Spleen (tissue), 11 donors: ENCODE measurements at regions not wholly inside any gene's neighbourhood (a gene's known extent, or its start where the extent isn't known, plus 50 kb on each side); places are given as distances from the start of the nearest gene placed in this dataset.

Source experiments
- DNase-seq: peaks from one replicate; pipeline ENCODE4 v3.0.0-alpha.2; 2020
- H3K27ac ChIP-seq, 8 donors: fragments of 200-600 bp; sonication (generic) in 7 of 8; 1 replicate in 4 of 8; 2 replicates in 4 of 8; pipeline versions ENCODE4 v1.5.0 to v1.8.0; 2016 to 2021; ENCODE audit warnings: inconsistent platforms in 4 of 8, mild to moderate bottlenecking in 4 of 8, moderate library complexity in 1 of 8
- H3K27me3 ChIP-seq, 7 donors: fragments of 200-600 bp; sonication (generic) in 6 of 7; replicated peaks in 1 of 7; 1 replicate in 4 of 7; 2 replicates in 3 of 7; pipeline versions ENCODE4 v1.5.0 to v1.8.0; 2016 to 2021; ENCODE audit warnings: inconsistent platforms in 3 of 7, mild to moderate bottlenecking in 1 of 7
- H3K36me3 ChIP-seq, 6 donors: fragments of 200-600 bp; sonication (generic) in 5 of 6; 1 replicate in 4 of 6; 2 replicates in 2 of 6; pipeline versions ENCODE4 v1.5.0 to v1.8.0; 2016 to 2021; ENCODE audit warnings: inconsistent platforms in 2 of 6
- H3K4me1 ChIP-seq, 6 donors: fragments of 200-600 bp; sonication (generic) in 5 of 6; 1 replicate in 3 of 6; 2 replicates in 3 of 6; pipeline versions ENCODE4 v1.5.0 to v1.8.0; 2016 to 2021; ENCODE audit warnings: inconsistent platforms in 3 of 6
- H3K4me3 ChIP-seq, 8 donors: fragments of 200-600 bp; sonication (generic) in 7 of 8; 1 replicate in 4 of 8; 2 replicates in 4 of 8; pipeline versions ENCODE4 v1.5.0 to v1.8.0; 2016 to 2021; ENCODE audit warnings: inconsistent platforms in 4 of 8, mild to moderate bottlenecking in 4 of 8, moderate library complexity in 2 of 8
- H3K9me3 ChIP-seq, 8 donors: fragments of 200-600 bp; sonication (generic) in 7 of 8; 1 replicate in 4 of 8; 2 replicates in 4 of 8; pipeline versions ENCODE4 v1.5.0 to v1.8.0; 2016 to 2021; ENCODE audit warnings: inconsistent platforms in 4 of 8
- POLR2A ChIP-seq, 3 donors: fragments of 450-650 bp; IDR thresholded peaks; one replicate each; pipeline ENCODE4 v1.5.1; 2017; ENCODE audit warnings: antibody characterized with exemption in 3 of 3, mild to moderate bottlenecking in 1 of 3
- POLR2AphosphoS5 ChIP-seq, 3 donors: sonication (generic); formaldehyde crosslinking; IDR thresholded peaks; one replicate each; pipeline ENCODE4 v1.5.1; 2017; ENCODE audit warnings: antibody characterized with exemption in 3 of 3
- WGBS, 5 donors: extraction: QIAGEN DNeasy Blood & Tissue Kit in 3 of 5; methylation state at CpG; one replicate each; pipeline versions ENCODE4 v1.1.5 to v1.1.7; 2013 to 2018; 5-methylcytosine and 5-hydroxymethylcytosine counted together
- intact Hi-C: fragments of 100-400 bp; cut with DNase I; formaldehyde crosslinking; loops from one replicate; pipeline ENCODE4 v1.15.0; 2023; ENCODE audit warnings: low total_unique reads
- TF ChIP-seq, protein P1 (sequence below), 11 experiments: fragments of 200-600 bp in 7 of 11; fragments of 450-650 bp in 4 of 11; sonication (generic) in 4 of 11; IDR thresholded peaks in 8 of 11; conservative IDR thresholded peaks in 3 of 11; 1 replicate in 7 of 11; 2 replicates in 4 of 11; pipeline versions ENCODE4 v1.4.0 to v1.8.0; 2016 to 2021; ENCODE audit warnings: antibody characterized with exemption in 11 of 11, inconsistent platforms in 4 of 11, mild to moderate bottlenecking in 1 of 11
- donor health status: healthy with polysubstance abuse.
- donor health status: DM: no; HTN: no; CAD: no; lungs with moderate emphysema.
- donor health status: DM: no; HTN: no; CAD: no.
- donor health status: Bipolar disorder and iron deficiency.
- donor health status: healthy.
- donor health status: DM: no; HTN: no; CAD: no.
- donor health status: DM: yes; HTN: yes; CAD: no.

DNA sequence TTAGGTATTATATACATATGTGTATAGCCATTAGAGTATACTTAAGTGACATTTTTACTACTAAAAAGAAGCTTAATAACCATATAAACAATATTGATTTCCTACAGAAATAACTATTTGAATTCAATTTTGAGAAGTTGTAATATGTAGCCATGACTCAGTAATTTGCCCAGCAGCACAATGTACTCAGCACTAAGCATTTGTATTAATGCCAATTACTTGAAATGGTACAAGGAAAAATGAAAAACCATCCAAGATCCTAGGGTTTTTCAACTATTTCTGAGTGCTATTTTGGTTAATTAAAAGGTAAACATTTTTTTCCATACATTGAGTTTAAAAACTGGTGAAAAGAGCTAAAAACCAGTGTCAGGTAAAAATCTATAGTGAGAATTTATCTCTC is 324.0 kb downstream of the KCNJ3 start:
- no peak overlapping the region for H3K4me3 ChIP-seq
- no peak for DNase-seq
- TF ChIP-seq POLR2A (IDR thresholded peaks at IDR 0.05) (no peak), POLR2AphosphoS5 (IDR thresholded peaks at IDR 0.05) (no peak)
- TF ChIP-seq, protein P1, sequence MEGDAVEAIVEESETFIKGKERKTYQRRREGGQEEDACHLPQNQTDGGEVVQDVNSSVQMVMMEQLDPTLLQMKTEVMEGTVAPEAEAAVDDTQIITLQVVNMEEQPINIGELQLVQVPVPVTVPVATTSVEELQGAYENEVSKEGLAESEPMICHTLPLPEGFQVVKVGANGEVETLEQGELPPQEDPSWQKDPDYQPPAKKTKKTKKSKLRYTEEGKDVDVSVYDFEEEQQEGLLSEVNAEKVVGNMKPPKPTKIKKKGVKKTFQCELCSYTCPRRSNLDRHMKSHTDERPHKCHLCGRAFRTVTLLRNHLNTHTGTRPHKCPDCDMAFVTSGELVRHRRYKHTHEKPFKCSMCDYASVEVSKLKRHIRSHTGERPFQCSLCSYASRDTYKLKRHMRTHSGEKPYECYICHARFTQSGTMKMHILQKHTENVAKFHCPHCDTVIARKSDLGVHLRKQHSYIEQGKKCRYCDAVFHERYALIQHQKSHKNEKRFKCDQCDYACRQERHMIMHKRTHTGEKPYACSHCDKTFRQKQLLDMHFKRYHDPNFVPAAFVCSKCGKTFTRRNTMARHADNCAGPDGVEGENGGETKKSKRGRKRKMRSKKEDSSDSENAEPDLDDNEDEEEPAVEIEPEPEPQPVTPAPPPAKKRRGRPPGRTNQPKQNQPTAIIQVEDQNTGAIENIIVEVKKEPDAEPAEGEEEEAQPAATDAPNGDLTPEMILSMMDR (IDR thresholded peaks at IDR 0.05 in 8 of 11, conservative IDR thresholded peaks at IDR 0.05 in 3 of 11): no peak
- H3K9me3 ChIP-seq: no peaks in the 10 kb centered on the region
- no peaks in the 10 kb centered on the region for H3K27me3 ChIP-seq
- no peaks in the 10 kb centered on the region for H3K4me1 ChIP-seq
- intact Hi-C loops: no loop called here
- H3K36me3 ChIP-seq: no peaks in the 10 kb centered on the region
- H3K27ac ChIP-seq: no peak overlapping the region

DNA sequence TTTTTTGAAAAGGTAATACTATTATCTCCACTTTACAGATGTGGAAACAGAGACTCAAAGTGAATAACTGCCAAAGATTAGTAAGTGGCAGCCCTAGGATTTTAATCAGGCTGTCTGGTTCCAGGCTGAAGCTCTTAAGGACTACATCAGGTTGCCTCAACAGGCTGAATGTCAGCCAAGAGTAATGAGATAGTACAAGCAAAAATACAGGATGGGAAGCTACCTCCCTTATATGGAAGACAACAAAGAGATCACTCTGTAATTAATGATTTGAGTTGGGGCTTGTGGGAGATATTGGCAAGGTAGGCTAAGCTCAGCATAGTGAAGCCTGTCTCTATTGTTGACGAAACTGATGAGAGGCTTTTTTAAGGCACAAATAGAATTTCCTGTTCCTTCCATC is 323.1 kb downstream of the KCNJ3 start:
- Histone ChIP-seq H3K27me3 (no peaks in the 10 kb centered on the region), H3K27ac (no peak overlapping the region), H3K9me3 (no peaks in the 10 kb centered on the region), H3K4me1 (no peaks in the 10 kb centered on the region), H3K4me3 (no peak overlapping the region), H3K36me3 (no peaks in the 10 kb centered on the region)
- intact Hi-C loops: no loop called here
- TF ChIP-seq POLR2A (IDR thresholded peaks at IDR 0.05) (no peak), POLR2AphosphoS5 (IDR thresholded peaks at IDR 0.05) (no peak)
- TF ChIP-seq, protein P1 (IDR thresholded peaks at IDR 0.05 in 8 of 11, conservative IDR thresholded peaks at IDR 0.05 in 3 of 11): no peak
- 75 to 87% (median 85%) methylated on average over 1 of the region's 1 CpG for WGBS, 5 donors
- DNase-seq: no peak

DNA sequence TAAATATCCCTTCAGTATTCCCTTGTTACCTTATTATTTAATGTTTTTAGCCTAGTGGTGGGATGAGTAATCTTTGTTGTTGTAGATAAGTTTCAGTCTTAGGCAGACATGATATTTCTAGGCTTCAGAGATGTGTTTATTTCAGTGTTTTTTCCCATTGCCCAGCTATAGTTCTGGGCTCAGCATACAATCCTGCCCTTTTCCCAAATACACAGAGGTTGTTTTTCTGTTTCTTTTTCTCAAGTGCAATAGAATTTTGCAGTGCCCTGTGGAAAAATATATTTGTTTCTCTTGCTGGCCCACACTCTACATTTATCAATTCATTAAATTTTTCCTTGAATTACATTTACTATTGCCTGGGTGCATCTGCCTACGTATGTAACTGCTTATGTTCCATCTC is 321.8 kb downstream of the KCNJ3 start:
- intact Hi-C loops: no loop called here
- no peaks in the 10 kb centered on the region for H3K9me3 ChIP-seq
- H3K27ac ChIP-seq: no peak overlapping the region
- TF ChIP-seq POLR2A (IDR thresholded peaks at IDR 0.05): no peak
- TF ChIP-seq, protein P1 (IDR thresholded peaks at IDR 0.05 in 8 of 11, conservative IDR thresholded peaks at IDR 0.05 in 3 of 11): no peak
- no peaks in the 10 kb centered on the region for H3K36me3 ChIP-seq
- H3K4me3 ChIP-seq: no peak overlapping the region
- WGBS, 5 donors: 57 to 86% (median 71%) methylated on average over 1 of the region's 1 CpG
- no peaks in the 10 kb centered on the region for H3K27me3 ChIP-seq
- no peaks in the 10 kb centered on the region for H3K4me1 ChIP-seq
- no peak for DNase-seq

DNA sequence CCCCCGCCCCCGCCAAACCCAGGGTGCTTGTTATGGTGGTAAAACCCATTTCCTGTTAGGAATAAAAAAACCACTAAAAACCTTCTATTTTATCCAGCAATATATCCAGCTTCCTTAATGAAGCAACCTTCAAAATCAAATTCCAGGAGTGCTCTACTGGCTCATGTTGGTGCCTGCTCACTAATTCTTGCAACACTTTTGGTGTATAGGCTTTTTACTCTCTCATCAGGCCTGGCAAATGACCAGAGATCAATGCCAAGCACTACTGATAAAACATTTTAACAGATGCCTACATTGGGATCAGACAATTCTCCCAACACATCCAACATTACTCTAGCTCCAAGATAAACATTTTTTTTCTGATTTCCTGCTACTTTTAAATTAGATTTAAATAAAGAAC is 312.4 kb downstream of the KCNJ3 start:
- WGBS, 5 donors: 69 to 80% (median 74%) methylated on average over 2 of the region's 2 CpGs

More for the DNA sequence above, 312.4 kb downstream of the KCNJ3 start:
- H3K4me3 ChIP-seq: no peak overlapping the region
- no peaks in the 10 kb centered on the region for H3K36me3 ChIP-seq
- no peak for DNase-seq
- peaks cover 0 to 23% (median 5%) of the 10 kb centered on the region in 8 donors for H3K9me3 ChIP-seq
- H3K27ac ChIP-seq: no peak overlapping the region
- TF ChIP-seq, protein P1 (IDR thresholded peaks at IDR 0.05 in 8 of 11, conservative IDR thresholded peaks at IDR 0.05 in 3 of 11): no peak
- no peak for TF ChIP-seq POLR2A (IDR thresholded peaks at IDR 0.05)
- intact Hi-C loops: no loop called here
- H3K4me1 ChIP-seq: no peaks in the 10 kb centered on the region
- no peaks in the 10 kb centered on the region for H3K27me3 ChIP-seq
